ENCODE measurements at regions not wholly inside any gene's neighbourhood (a gene's known extent, or its start where the extent isn't known, plus 50 kb on each side); places are given as distances from the start of the nearest gene placed in this dataset.

DNA sequence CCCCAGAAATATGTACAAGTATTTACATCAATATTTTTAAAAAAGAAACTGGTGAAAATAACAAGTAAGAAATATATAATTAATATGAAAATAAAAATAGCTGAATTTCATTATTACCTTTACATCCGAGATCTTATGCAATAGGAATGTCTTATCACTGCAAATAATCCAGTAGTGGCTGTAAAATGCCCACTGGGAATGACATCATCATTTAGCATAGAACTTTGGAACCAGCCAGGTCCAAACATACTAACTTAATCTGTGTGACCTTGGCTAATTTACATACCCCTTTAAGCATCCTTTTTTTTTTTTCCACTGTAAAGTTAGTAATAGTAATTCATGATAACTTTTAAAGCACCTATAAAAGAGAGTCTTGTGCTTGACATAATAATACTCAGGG, 611.7 kb downstream of the ZIC1 start:
- no peak for DNase-seq (ENCODE audit: low read depth in 2 of 2)

DNA sequence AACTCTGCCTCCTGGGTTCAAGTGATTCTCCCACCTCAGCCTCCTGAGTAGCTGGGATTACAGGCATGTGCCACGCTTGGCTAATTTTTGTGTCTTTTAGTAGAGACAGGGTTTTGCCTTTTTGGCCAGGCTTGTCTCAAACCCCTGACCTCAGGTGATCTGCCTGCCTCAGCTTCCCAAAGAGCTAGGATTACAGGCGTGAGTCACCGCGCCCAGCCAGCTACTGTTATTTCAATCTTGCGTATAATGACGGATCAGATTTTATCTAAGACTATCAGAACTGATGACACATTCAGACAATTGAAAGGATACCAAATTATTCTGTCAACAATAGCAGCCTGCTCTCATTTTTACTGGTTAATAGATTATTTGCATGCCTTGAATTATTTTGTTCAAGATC, 612.2 kb downstream of the ZIC1 start:
- no peak for DNase-seq (ENCODE audit: low read depth in 2 of 2)

DNA sequence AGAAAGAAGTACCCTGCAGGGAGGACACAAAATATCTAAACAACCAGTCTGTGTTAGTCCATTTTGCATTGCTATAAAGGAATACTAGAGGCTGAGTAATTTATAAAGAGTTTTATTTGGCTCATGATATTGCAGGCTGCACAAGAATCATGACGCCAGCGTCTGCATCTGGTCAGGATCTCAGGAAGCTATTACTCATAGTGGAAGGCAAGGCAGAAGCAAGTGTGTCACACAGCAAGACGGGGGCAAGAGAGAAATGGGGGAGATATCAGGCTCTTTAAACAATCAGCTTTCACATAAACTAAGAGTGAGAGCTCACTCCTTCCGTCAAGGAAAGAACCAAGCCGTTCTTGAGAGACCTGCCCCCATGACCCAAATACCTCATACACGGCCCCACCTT, 614.8 kb downstream of the ZIC1 start:
- peak; percentile 36 to 44 for DNase-seq (ENCODE audit: low read depth in 2 of 2)

DNA sequence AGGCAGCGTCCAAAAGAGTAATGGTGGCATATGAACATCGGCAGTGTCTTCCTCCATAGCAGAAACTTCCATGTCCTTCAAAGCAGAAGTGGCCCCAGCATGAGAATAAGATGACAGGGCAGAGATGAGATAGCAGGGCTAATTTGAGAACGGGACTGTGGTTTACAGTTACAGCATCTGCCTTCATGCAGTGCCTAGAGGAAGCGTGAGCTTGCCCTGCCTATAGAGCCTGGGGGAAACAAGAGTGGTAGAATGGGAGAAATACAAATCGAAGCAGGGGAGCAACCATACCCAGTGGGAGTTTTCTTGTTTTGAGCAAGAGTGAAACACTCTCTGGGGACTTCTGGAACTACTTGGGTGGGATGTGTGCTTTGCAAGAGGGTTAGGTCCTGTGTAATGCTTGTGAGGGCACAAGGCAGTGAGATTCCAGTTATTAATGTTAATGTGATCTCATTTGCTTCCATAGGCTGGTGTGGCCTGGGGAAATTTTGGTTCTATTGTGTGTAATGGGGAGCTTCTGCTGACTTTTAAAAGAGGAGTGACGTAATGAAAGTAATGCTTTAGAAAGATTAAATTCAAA, 616.9 kb downstream of the ZIC1 start:
- no peak for DNase-seq (ENCODE audit: low read depth in 2 of 2)

GRCh38 chr3:148030975-148031374, 621.8 kb downstream of the ZIC1 start:
- DNase-seq (ENCODE audit: low read depth in 2 of 2): no peak

DNA sequence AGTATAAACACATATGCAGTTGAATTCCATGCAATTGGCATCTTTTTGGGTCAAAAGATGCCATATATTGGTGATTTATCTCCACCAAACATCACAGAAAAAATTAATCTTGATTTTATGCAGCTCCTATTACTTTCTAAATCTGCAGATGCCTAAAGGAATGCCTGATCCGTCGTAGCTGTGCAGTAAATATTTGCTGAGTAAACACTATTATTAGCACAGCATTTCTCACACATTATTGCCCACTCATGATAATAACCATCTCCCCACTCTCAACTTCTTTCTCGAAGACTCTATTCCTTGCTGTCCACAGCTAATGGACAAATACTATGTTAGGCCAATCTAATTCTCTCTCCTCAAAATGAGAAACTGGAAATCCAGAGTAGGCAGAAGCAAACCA, 625.2 kb downstream of the ZIC1 start:
- DNase-seq (ENCODE audit: low read depth in 2 of 2): no peak

DNA sequence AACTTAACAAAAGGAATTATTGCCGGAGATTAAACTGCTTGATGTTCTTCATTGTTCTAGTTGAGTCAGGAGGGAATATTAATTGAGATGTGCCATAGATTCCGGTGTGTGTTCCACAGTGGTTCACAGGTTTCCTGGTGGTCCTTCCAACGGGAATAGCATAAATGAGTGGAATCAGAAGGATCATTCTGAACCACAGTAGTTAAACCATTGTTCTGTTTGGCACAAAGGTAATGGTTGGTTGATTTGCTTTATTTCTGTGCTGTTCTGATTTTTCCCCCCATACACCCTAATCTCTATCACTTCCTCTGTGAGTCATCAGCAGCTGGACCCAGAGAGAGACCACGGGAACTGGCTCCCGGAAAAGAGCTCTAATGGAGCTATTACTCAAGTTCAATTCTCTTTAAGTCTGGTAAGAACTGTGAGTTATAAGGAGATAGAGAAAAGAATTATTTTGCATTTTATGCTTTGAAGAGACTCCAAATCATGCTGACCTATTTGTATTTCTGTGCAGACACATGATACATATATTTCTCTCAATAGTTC, 627.2 kb downstream of the ZIC1 start:
- no peak for DNase-seq (ENCODE audit: low read depth in 2 of 2)

DNA sequence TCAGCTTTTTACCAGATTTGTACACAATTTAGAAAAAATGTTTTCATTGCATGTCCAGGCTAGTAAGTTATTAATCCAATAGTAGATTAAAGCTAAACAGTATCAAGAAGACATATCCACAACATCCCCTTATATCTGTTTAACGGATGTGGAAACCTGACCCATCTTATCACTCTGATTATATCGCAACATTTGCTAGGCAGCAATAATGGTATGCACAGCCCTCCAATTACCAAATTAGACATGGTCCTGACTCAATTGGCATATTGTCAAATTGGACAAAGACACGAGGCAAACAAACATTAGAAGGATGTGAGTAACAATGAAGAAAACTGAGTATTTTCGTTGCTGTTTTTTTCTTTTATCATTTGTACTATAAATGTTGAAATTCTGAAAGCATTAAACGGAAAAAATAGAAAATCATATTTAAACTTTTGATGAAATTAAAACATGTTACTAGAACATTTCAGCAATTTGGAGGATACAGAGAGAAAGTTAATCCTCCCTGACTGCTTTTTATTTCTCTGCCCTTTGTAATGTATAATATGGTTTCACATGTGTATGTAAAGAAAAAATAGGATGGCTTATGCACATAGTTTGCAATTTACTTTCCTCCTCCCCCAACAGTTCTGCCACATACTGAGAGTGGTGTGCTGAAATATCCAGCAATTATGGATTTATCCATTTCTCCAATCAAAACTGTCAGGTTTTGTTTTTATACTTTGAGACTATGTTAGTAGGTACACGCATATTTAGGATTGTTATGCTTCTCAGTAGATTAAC, 633.7 kb downstream of the ZIC1 start:
- peak in 1 of 2 experiments; percentile 8 for DNase-seq (ENCODE audit: low read depth in 2 of 2)

- no peak for DNase-seq (ENCODE audit: low read depth in 2 of 2)
Measured at GRCh38 chr3:148044151-148044550, 635.0 kb downstream of the ZIC1 start.

DNA sequence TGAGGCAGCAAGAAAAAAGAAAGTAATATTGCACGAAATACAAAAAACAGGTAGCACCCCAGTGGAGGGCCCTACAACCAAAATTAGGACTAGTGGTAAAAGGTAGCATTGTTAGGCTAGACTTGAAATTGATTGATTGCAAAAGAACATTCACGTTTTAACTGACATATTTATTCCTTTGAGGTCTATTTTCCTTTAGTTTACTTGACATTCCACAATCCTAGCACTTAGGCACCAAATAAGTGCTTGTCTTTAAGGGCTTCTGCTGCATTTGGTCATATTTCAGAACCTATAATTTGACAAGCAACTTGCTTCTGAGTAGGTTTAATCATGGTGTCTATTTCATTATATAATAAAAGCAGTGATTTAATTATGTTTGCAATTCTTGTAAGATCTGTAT, 642.7 kb upstream of the AGTR1 start:
- no peak for DNase-seq (ENCODE audit: low read depth in 2 of 2)

DNA sequence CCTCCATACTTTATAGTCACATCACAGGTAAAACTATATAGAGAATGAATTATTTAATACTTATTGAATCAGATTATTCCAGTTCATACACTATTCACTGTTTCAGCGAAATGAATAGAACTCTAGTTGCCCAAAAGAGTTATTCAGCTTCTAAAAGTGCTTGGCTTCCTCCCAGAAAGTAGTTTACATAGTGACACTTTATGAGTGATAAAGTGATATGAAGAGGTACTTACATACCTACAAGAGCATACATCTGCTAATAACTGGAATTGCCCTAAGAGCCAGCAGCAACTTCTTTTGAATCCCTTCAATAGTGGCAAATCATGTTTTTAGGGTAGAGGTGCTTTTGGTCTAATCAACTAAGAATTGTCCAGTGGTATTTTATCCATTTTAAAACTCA, 635.1 kb upstream of the AGTR1 start:
- DNase-seq (ENCODE audit: low read depth in 2 of 2): no peak

GRCh38 chr3:148066802-148067201, 630.9 kb upstream of the AGTR1 start:
- DNase-seq (ENCODE audit: low read depth in 2 of 2): no peak

GRCh38 chr3:148068466-148068865, 629.2 kb upstream of the AGTR1 start:
- no peak for DNase-seq (ENCODE audit: low read depth in 2 of 2)

DNA sequence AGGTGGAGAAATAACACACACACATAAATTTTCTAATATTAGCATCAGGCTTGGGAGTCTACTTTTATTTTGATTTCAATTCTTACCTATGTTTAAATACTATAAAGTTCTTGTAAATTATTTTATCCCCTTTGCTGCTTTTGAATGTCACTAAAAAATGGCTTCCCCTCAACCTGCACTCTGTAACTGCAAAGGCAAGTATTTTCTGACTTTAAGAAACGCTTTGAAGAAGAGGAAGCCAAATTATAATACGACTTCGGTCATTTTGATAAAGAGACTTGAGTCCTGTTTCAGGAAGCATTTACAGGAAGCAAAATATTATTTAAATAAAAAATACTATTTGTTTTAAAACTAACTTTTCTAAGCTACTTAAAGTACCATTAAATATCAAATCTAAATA, 627.7 kb upstream of the AGTR1 start:
- DNase-seq (ENCODE audit: low read depth in 2 of 2): no peak

DNA sequence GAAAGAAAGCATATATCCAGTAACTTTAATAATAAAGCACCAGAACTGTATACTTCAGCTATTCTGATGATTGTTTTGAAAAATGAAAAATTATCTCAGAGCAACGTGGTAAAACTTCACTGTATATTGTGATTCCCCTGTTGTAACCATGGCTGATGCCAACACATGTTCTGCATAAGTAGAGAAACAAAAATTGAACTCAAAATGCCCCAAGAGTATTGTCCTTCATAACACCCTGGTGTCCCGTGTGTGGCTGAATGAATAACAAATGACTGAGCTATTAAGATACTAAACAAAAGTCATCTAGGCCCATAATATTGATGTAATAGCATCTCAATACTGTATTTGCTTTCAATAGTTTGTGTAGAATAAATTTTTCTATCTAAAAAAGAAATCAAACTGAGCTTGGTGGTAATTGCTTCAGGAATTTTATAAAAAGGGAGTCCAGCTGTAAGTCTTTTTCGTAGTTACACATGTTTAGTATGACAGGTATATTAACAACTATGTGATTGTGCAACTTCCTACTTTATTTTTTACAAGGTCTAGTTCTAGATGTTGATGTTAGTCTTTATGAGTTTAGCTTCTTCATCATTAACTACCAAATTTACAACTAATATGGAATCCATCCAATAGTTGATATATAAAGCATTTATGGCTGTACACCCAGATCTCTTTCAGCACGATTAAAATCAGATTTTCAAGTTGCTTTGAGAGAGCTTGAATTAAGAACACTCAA, 623.8 kb upstream of the AGTR1 start:
- no peak for DNase-seq (ENCODE audit: low read depth in 2 of 2)

- no peak for DNase-seq (ENCODE audit: low read depth in 2 of 2)
Measured at GRCh38 chr3:148074946-148075345, 622.8 kb upstream of the AGTR1 start.

GRCh38 chr3:148075771-148076716, 621.7 kb upstream of the AGTR1 start:
- peak; percentile 23 to 36 for DNase-seq (ENCODE audit: low read depth in 2 of 2)

- DNase-seq (ENCODE audit: low read depth in 2 of 2): no peak
Measured at GRCh38 chr3:148077318-148077923, 620.3 kb upstream of the AGTR1 start.

GRCh38 chr3:148077965-148078364, 619.7 kb upstream of the AGTR1 start:
- DNase-seq (ENCODE audit: low read depth in 2 of 2): no peak

DNA sequence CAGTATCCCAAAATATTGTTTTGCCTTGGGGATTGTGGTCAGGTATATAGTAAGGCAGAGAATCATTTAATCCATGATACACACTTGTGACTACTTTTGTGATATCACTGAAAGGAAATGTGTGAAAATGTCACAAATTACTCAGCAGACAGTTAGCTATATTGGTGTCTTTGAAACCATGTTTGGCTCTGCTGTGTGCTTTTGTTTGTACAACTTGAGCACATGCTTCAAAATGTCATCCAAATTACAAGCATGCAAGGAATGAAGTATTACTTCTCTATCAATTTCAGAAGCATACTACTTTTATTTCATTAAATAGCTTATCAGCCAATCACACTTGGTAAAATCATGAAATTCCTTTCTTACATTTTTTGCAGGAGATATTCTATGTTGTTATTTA, 619.0 kb upstream of the AGTR1 start:
- DNase-seq (ENCODE audit: low read depth in 2 of 2): no peak

GRCh38 chr3:148079370-148079769, 618.3 kb upstream of the AGTR1 start:
- DNase-seq (ENCODE audit: low read depth in 2 of 2): no peak

All from fibroblast of skin of left biceps (primary cell).